SH-SY5Y (cell line): ENCODE measurements at regions not wholly inside any gene's neighbourhood (a gene's known extent, or its start where the extent isn't known, plus 50 kb on each side); places are given as distances from the start of the nearest gene placed in this dataset.

Experiments used
- GATA2 ChIP-seq: IDR thresholded peaks from 2 replicates; pipeline ENCODE4 v1.6.1; 2011; ENCODE audit warnings: mild to moderate bottlenecking, low read depth, low read length
- GATA3 ChIP-seq: IDR thresholded peaks from 2 replicates; pipeline ENCODE4 v1.6.1; 2011; ENCODE audit warnings: low read depth, mild to moderate bottlenecking, low read length, moderate library complexity

DNA sequence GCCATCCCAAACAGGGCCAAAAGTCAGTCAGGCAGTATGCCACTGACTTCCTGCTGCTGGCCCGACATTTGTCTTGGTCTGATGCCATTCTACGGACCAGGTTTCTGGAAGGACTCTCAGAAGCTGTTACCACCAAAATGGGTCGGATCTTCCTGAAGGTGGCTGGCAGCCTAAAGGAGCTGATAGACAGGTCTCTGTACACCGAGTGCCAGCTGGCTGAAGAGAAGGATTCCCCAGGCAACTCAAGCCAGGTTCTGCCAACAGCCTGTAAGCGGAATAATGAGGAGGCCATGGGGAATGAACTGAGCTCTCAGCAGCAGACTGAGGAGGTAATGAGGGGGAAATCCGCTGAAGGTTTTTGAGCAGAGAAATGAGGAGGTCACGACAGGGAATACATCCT, 95.7 kb downstream of the RTL9 start:
- TF ChIP-seq GATA2 = no peak
- TF ChIP-seq GATA3 = no peak
